T-helper 2 cell treated with Interferon-gamma antibody and Interleukin-4, amounts not matched to agents 100 ng/mL and 5 ng/mL, for 36 hours (primary cell): ENCODE measurements at regions not wholly inside any gene's neighbourhood (a gene's known extent, or its start where the extent isn't known, plus 50 kb on each side); places are given as distances from the start of the nearest gene placed in this dataset.

Experiments
- intact Hi-C: fragments of 100-400 bp; cut with micrococcal nuclease; formaldehyde crosslinking; loops from one replicate; pipeline ENCODE4 v1.15.1; 2023

GRCh38 chr4:108371282-108371681, 202.6 kb upstream of the LEF1 start:
- intact Hi-C loops = no loop called here

DNA sequence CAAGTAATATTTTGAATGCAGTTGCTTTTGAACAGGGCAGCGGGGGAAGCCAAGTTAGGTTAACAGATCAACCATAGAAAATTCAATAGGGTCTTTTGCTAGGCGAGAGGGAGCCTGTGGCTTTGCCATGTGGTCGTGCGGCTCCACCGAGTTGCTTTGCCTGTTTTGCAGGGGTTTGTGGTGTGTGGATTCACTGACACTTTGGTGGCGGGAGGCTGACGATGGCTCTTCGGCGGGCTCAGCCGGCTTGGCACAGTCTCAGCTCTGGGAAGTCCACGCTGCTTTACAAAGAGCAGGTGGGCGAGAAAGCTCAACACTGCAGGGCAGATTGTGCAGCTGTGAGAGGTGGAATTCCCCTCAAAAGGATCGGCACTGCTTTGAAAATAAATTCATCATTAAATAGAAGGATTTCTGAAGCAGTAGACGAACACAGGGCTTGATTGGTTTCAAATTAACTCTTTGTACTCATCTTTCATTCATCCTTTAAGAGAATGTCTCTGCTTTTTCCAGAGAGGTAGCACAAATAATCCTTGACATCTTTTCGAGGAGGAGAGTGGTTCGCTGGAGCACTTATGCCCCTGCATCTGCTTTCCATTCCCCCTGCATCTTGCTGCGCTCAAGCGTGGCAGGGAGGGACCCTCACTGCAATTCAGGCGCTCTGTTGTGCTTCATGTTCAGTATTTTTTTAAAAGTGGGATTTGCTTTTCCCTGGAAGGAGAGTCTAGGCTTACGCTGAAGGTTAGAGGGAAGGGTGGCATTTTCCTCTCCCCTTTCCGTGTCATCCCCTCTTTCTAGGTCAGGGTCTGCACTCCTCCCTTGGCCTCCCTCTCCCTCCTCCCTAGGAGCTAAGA, 201.8 kb upstream of the LEF1 start:
- intact Hi-C loops = no loop called here

- intact Hi-C loops = no loop called here
These were observed 200.4 kb upstream of the LEF1 start for GRCh38 chr4:108369035-108369655.

- intact Hi-C loops = no loop called here
These were observed 199.0 kb upstream of the LEF1 start for GRCh38 chr4:108367751-108368150.

DNA sequence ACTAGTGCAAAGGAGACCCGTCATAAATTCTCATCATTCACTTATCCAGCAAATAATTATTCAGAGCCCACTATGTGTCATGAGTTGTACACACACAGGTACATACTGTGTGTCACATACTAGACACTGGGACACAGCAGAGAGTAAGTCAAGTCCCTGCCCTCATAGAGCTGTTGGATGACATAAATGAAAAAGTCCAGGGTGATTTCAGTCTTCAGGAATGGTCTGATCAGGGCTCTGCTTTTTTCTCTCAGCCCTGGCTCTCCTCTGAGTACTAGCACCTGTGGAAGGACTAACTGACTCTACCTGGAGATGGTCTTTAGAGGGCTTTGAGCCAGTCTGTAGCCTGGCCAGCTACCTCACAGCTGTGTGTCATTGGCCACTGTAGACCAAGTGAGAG, 198.0 kb upstream of the LEF1 start:
- intact Hi-C loops = no loop called here

- intact Hi-C loops = no loop called here
These were observed 196.8 kb upstream of the LEF1 start for GRCh38 chr4:108365551-108365950.

GRCh38 chr4:108361886-108362285, 193.2 kb upstream of the LEF1 start:
- intact Hi-C loops = no loop called here

GRCh38 chr4:108361446-108361820, 192.7 kb upstream of the LEF1 start:
- intact Hi-C loops = no loop called here

DNA sequence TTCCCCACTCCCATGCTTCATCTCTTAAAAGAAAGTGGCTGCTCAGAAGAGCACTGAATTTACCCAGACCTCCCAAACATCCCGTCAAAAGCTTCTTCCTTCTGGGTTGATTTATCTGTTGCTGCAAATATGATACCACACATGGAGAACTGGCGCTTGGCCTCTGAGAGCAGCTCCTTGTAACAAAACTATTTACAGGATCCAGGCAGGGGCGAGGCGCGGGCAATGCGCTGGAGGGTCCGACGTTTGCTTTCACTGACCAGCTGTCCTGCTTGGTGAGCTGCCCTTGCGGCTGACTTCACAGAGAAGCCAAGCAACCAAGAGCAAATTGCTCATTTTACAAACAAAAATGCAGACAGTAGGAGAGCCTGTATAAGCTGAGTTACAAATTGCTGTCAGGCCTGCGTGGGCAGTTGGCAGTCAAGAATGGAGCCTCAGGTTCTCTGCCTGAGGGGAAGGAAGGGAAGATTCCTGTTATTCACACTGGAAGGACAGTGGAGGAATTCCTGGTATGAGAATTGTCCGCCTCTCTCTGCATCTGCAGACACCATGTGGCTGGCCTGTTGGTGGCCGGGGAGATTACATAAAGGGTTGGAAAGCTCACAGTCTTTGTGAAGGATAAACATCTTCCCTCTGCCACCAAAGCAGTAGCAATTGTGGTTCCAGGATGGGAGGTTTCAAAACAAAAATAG, 192.2 kb upstream of the LEF1 start:
- intact Hi-C loops = no loop called here

DNA sequence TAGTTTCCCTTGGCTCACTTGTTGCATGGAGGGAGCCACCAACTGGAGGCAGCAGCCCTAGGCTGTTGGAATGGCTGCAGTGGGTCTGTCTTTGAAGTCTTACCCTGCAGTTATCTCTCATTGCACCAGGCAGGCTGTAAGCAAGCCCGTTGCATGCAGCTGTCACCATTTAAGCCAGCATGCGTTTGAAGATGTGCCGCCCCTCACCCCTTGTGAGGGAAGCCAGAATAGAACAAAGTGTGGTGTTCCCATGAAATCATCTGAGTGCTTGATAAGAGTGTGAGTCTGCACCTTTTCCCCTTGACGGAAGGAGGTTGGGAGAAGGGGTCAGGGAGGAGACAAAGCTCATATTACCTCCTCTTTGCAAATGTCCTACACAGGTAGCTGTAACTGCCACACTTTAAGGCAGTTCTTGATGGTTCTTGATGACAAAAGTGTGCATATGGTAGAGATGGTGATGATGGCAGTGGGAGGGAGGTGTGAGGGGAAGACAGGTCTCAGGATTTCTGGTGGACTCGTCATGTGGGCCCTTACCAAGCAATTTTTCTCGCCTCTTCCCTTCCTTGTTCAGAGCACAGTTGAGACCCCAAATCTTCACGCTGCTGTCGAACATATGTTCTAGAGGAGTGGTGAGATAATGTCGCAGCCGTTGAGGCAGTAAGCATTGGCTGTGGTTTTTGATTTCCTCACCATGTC, 191.4 kb upstream of the LEF1 start:
- intact Hi-C loops = loop anchor here (5.0 kb wide), 4 partner anchors 43 to 328 kb away; no protein-coding TSS in a partner anchor

DNA sequence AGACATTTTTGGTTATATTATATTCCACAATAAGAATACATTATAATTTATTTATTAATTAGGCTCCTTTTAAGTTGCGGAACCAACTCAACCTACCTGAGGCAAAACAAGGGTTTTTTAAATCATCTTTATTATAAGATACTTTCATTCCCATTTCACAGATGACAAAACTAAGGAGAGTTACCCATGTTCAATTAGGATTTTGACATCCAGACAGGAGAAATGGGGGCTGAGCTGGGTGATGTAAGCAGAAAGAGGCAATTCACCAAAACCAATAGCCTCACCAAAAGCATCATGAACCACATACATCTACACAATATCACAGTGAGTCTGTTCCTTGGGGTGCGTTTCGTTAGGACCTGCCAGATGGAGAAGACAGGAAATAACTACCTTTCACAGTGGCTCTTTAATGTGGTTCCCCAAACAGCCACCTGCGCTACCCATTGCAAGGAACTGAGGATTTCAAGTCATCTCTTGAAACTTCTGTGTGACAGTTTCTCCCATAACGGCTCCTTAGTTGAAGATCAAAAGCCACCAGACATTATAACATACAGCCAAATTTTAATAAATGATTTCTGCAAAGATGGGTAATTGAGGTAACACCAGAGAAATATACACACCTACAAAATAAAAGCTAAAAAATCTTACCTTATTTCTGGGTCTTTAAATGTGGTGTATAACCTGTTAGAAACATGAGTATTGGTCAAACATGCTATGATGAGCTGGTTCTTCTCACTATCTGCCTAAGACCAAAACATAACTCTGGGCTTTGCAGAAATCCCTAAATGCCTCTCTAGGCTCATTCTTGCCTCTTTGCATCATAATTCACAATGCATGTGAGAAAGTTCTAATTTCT, 190.6 kb upstream of the LEF1 start:
- intact Hi-C loops = loop anchor here (5.0 kb wide), 4 partner anchors 42 to 327 kb away; no protein-coding TSS in a partner anchor

DNA sequence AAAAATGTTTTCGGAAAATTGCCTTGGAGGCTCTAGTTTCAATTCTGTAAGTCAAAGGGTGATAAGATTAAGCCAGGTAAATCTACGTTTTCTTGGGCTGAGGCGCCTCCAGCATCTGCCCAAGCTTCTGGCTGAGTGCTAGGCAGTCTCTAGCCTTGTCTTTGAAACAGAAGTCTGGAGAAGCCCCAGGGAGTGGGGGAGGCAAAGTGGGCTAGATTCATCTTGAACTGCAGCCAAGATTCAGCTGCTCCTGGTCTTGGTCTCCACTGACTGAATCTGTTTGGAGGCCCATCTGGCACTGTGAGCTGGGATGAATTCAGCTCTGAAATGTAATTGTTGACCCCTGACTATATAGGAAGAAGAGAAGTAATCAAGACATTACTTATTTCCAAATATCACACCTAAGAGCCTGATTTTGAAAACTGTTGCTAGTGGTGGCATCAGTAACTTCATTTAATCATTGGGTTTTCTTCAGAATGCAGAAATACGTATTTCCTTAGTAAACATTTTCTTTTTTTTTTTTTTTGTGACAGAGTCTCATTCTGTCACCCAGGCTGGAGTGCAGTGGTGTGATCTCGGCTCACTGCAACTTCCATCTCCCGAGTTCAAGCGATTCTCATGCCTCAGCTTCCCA, 187.3 kb upstream of the LEF1 start:
- intact Hi-C loops = loop anchor here (2.0 to 5.0 kb wide), 5 partner anchors 39 to 324 kb away; no protein-coding TSS in a partner anchor

DNA sequence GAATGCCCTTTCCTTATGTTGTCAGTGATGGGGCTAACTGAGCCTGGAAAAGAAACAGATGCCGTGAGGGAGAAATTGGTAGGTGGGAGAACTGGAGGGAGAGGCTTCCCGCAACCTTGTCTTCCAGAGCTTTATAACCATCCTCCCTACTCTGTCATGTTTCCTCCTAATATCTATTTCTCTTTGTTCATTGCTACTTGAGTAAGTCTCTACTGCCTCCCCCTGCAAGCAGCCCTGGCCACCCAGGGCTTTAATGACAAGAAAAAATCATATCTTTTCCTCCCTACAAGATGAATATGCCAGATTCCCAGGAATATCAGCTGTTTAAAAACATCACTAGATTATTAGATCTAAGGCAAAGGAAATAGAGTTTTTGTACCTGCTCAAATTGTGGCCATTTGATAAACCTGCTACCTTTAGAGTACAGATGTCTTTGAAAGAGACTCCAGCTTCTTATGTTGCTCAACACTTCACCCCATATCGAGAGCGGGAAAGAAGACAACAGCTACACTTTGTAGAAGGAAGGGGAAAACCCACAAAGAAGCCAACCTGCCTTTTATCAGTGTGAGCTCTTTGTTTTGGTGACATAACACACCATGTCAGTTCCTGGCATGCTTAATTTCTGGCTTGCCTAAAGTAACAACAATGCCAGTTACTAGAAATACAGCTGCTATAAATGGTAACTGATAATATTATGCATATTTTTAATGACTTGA, 186.6 kb upstream of the LEF1 start:
- intact Hi-C loops = loop anchor here (2.0 to 5.0 kb wide), 5 partner anchors 38 to 323 kb away; no protein-coding TSS in a partner anchor

DNA sequence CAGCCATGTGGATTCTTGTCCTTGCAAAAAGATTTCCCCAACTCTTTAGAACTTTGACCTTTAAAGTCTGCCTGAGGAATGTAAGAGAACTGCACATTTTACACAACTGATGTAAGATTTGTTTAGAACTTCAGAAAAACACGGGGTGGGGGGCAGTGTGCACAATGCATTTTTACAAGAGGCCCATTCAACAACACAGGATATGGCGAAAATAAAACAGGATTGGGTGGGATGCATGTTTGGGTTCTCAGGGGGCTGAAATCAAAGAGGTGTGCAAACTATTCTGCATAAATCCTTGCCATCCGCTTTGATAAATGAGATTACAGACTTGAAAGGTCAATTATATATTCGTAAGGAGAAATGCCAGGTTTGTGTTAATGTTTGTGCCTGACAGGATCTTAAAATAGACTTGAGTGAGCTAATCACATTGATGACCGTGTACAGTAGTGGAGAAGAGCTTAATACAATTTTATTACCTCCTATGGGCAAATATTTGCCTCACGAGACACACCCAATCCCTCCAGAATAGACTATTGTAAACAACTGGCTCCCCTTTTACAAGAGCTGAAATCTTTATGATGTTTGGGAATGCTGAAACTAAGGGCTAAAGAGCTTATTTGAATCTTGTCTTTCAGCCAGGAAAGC, 184.1 kb upstream of the LEF1 start:
- intact Hi-C loops = no loop called here

GRCh38 chr4:108351791-108352190, 183.1 kb upstream of the LEF1 start:
- intact Hi-C loops = no loop called here

DNA sequence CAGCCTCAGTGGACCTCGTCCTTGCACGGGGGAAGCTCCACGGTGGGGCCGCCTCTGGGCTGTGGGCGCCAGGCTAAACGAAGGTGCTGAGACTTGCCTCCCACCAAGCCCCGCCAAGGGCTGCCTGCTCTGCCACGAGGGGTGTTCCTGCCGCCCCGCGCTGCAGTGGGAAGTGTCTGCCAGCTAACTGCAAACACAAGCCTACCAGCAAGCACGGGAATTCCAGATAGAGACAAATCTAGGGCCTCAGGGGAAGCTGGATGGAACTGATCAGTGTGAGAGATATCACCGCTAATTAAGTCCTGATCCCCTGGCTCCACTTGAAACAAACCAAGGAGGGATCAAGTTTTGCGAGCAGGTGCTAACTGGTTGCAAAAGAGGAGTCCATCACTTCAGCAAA, 181.6 kb upstream of the LEF1 start:
- intact Hi-C loops = no loop called here

DNA sequence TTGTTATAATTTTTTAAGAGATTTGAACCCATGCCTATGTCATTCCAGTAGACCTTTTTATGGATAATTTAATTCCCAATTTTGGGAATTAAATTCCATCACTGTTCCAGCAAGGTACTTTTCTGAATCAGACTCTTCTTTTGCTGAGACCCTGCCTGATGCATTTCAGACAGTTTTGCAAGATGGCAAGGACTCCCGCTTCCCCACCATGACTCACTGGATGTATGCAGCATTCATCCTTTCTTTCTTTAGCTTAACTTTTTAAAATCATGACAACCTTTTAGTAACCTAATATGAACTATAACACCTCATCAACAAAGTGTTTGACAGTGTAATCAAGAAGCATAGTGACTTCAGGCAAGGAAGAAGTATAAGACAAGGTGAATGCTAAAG, 178.1 kb upstream of the LEF1 start:
- intact Hi-C loops = no loop called here

- intact Hi-C loops = no loop called here
These were observed 177.4 kb upstream of the LEF1 start for GRCh38 chr4:108345862-108346817.
